CD4-positive, alpha-beta T cell (primary cell): ENCODE measurements at regions not wholly inside any gene's neighbourhood (a gene's known extent, or its start where the extent isn't known, plus 50 kb on each side); places are given as distances from the start of the nearest gene placed in this dataset.

Experiments
- ATAC-seq: fragments of 200-7000 bp; cut with Tn5 transposase; one replicate; pipeline ENCODE4 v1.10.0; 2022; ENCODE audit warnings: mild to moderate bottlenecking; ENCODE audit not compliant: poor library complexity
- CTCF ChIA-PET: fragments of 350-600 bp; sonication (Branson Sonifier 250); formaldehyde crosslinking; loops from one replicate; lab custom pipeline; 2021; ENCODE audit warnings: antibody characterized with exemption, inconsistent platforms; lab: Charles Lee
- POLR2A ChIA-PET: fragments of 350-600 bp; sonication (Branson Sonifier 250); formaldehyde crosslinking; loops from one replicate; lab custom pipeline; 2021; ENCODE audit warnings: antibody characterized with exemption, inconsistent platforms; lab: Charles Lee
- DNase-seq, 14 experiments: peaks; one replicate each; pipeline ENCODE4 v3.0.0-alpha.2; 2013 to 2020; ENCODE audit warnings: mixed read lengths in 2 of 14
- H3K27ac ChIP-seq, 2 donors: one replicate each; pipeline versions ENCODE4 v1.5.1 to v1.7.0; 2013; ENCODE audit warnings: low read length in 2 of 2, low read depth in 1 of 2, mild to moderate bottlenecking in 1 of 2
- H3K27me3 ChIP-seq, 2 experiments: 1 replicate in 1 of 2; 2 replicates in 1 of 2; pipeline versions ENCODE4 v1.6.1 to v1.7.0; 2013; ENCODE audit warnings: low read length in 2 of 2, control low read depth in 1 of 2, mild to moderate bottlenecking in 1 of 2, moderate library complexity in 1 of 2; ENCODE audit not compliant: insufficient read depth in 2 of 2, control insufficient read depth in 1 of 2
- H3K36me3 ChIP-seq: one replicate; pipeline ENCODE4 v1.6.1; 2013; ENCODE audit warnings: low read length, control low read depth; ENCODE audit not compliant: insufficient read depth
- H3K4me1 ChIP-seq: one replicate; pipeline ENCODE4 v1.6.1; 2013; ENCODE audit warnings: low read length, control low read depth; ENCODE audit not compliant: insufficient read depth
- H3K4me3 ChIP-seq: one replicate; pipeline ENCODE4 v1.5.1; 2013; ENCODE audit warnings: mild to moderate bottlenecking, low read length, moderate library complexity
- H3K9me3 ChIP-seq, 2 experiments: 1 replicate in 1 of 2; 2 replicates in 1 of 2; pipeline versions ENCODE4 v1.6.1 to v1.7.0; 2013; ENCODE audit warnings: low read length in 2 of 2, mild to moderate bottlenecking in 2 of 2, control low read depth in 1 of 2, moderate library complexity in 1 of 2; ENCODE audit not compliant: control insufficient read depth in 1 of 2, insufficient read depth in 1 of 2
- H3K27ac Mint-ChIP-seq: one replicate; pipeline ENCODE4 v1.8.0; 2020; ENCODE audit warnings: mixed read lengths
- H3K27me3 Mint-ChIP-seq: one replicate; pipeline ENCODE4 v1.8.0; 2021; ENCODE audit warnings: mixed read lengths
- H3K36me3 Mint-ChIP-seq: one replicate; pipeline ENCODE4 v1.8.0; 2021; ENCODE audit warnings: low read depth, mixed read lengths
- H3K4me1 Mint-ChIP-seq: one replicate; pipeline ENCODE4 v1.8.0; 2021; ENCODE audit warnings: low read depth, mixed read lengths
- H3K4me3 Mint-ChIP-seq: one replicate; pipeline ENCODE4 v1.8.0; 2020; ENCODE audit warnings: mild to moderate bottlenecking, mixed read lengths
- H3K9me3 Mint-ChIP-seq: one replicate; pipeline ENCODE4 v1.8.0; 2020; ENCODE audit warnings: mixed read lengths
- intact Hi-C, 2 experiments: fragments of 100-400 bp; cut with DNase I in 1 of 2; cut with micrococcal nuclease in 1 of 2; formaldehyde crosslinking; loops; one replicate each; pipeline versions ENCODE4 v1.15.1 to v1.9.0; 2023 to 2025; cut with DNase I, micrococcal nuclease
- TF ChIP-seq, protein P1 (sequence below): fragments of 200-600 bp; IDR thresholded peaks from one replicate; pipeline ENCODE4 v1.8.0; 2022; ENCODE audit warnings: antibody characterized with exemption, mild to moderate bottlenecking

DNA sequence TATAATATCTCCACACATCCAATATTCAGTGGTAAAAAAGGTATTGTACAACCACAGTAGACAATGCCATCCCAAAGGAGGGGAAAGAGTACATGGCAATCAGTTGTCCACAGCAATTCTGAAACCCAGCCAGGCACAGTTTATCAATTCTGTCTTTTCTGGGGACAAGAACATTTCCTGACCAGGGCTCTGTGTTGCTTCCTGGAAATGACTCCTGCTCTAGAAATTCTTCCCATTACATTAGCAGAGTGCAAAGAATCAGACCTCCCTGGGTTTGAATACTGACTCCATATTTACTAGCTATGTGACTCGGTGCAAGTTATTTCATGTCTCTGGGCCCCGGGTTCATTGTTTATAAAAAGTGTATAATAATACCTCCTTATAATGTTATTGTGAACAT, 220.4 kb upstream of the CFAP20DC start:
- ChIA-PET POLR2A (no interaction called here), CTCF (interaction anchor here (0.6 kb wide), 1 partner anchor 1382 kb away, joined by 3 read pairs; no protein-coding TSS in a partner anchor)
- Histone ChIP-seq H3K9me3 (no peaks in the 10 kb centered on the region), H3K27ac (no peak overlapping the region), H3K4me1 (no peaks in the 10 kb centered on the region), H3K27me3 (no peaks in the 10 kb centered on the region), H3K36me3 (no peaks in the 10 kb centered on the region), H3K4me3 (no peak overlapping the region)
- Mint-ChIP-seq H3K9me3 (peaks cover 4% of the 10 kb centered on the region), H3K27me3 (no peaks in the 10 kb centered on the region), H3K4me3 (no peak overlapping the region), H3K4me1 (no peaks in the 10 kb centered on the region), H3K36me3 (no peaks in the 10 kb centered on the region), H3K27ac (no peak overlapping the region)
- intact Hi-C loops = no loop called here
- DNase-seq (no peak), ATAC-seq (no peak)
- TF ChIP-seq, protein P1, sequence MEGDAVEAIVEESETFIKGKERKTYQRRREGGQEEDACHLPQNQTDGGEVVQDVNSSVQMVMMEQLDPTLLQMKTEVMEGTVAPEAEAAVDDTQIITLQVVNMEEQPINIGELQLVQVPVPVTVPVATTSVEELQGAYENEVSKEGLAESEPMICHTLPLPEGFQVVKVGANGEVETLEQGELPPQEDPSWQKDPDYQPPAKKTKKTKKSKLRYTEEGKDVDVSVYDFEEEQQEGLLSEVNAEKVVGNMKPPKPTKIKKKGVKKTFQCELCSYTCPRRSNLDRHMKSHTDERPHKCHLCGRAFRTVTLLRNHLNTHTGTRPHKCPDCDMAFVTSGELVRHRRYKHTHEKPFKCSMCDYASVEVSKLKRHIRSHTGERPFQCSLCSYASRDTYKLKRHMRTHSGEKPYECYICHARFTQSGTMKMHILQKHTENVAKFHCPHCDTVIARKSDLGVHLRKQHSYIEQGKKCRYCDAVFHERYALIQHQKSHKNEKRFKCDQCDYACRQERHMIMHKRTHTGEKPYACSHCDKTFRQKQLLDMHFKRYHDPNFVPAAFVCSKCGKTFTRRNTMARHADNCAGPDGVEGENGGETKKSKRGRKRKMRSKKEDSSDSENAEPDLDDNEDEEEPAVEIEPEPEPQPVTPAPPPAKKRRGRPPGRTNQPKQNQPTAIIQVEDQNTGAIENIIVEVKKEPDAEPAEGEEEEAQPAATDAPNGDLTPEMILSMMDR = no peak

- no peak for ATAC-seq
- H3K36me3 Mint-ChIP-seq = no peaks in the 10 kb centered on the region
Measured at GRCh38 chr3:59268170-59268569, 218.3 kb upstream of the CFAP20DC start.

DNA sequence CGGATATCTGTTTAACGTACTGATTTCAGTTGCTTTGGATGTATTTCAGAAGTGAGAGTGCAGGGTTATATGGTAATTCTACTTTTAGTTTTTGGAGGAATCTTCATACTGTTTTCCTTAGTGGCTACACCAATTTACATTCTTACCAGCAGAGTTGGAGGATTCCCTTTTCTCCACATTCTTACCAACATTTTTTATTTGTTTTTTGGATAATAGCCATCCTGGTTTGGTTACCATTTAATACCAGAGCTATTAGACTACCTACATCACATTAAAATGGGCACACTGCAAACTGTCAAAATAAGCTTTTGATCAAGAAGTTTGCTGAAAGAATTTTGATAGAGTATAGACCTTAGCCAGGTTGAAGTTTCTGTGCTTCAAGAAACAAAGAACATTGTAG, 217.2 kb upstream of the CFAP20DC start:
- intact Hi-C loops = no loop called here
- Mint-ChIP-seq H3K36me3 (no peaks in the 10 kb centered on the region), H3K4me1 (no peaks in the 10 kb centered on the region), H3K9me3 (peaks cover 6% of the 10 kb centered on the region), H3K4me3 (no peak overlapping the region), H3K27ac (no peak overlapping the region), H3K27me3 (no peaks in the 10 kb centered on the region)
- H3K27me3 ChIP-seq = no peaks in the 10 kb centered on the region
- H3K36me3 ChIP-seq = no peaks in the 10 kb centered on the region
- no peak overlapping the region for H3K27ac ChIP-seq
- H3K9me3 ChIP-seq = peaks cover 0 to 3% of the 10 kb centered on the region in 2 experiments
- ChIA-PET POLR2A (no interaction called here), CTCF (no interaction called here)
- H3K4me3 ChIP-seq = no peak overlapping the region
- no peaks in the 10 kb centered on the region for H3K4me1 ChIP-seq
- DNase-seq (no peak), ATAC-seq (no peak)
- TF ChIP-seq, protein P1 = no peak

More at GRCh38 chr3:59268170-59268569, 218.3 kb upstream of the CFAP20DC start:
- H3K9me3 Mint-ChIP-seq = peaks cover 10% of the 10 kb centered on the region
- H3K27me3 Mint-ChIP-seq = no peaks in the 10 kb centered on the region
- no peak overlapping the region for H3K4me3 ChIP-seq
- no peaks in the 10 kb centered on the region for H3K4me1 Mint-ChIP-seq
- ChIA-PET POLR2A (no interaction called here), CTCF (interaction anchor here (0.7 kb wide), 1 partner anchor 85 kb away, joined by 3 read pairs; no protein-coding TSS in a partner anchor)
- TF ChIP-seq, protein P1 = no peak
- no peak for DNase-seq
- no peak overlapping the region for H3K27ac Mint-ChIP-seq
- H3K27me3 ChIP-seq = no peaks in the 10 kb centered on the region
- H3K9me3 ChIP-seq = peaks cover 0 to 2% of the 10 kb centered on the region in 2 experiments
- H3K36me3 ChIP-seq = no peaks in the 10 kb centered on the region
- no peak overlapping the region for H3K4me3 Mint-ChIP-seq
- intact Hi-C loops = no loop called here
- H3K4me1 ChIP-seq = no peaks in the 10 kb centered on the region
- no peak overlapping the region for H3K27ac ChIP-seq
